Activated CD8-positive, alpha-beta memory T cell treated with anti-CD3 and anti-CD28 coated beads, Interleukin-2, amount 10 ng/mL, durations not matched to agents 7 days and 5 days (primary cell): ENCODE measurements at regions not wholly inside any gene's neighbourhood (a gene's known extent, or its start where the extent isn't known, plus 50 kb on each side); places are given as distances from the start of the nearest gene placed in this dataset.
"Not testable (repeated sequence)": the region's sequence is repeated elsewhere in the genome, so short reads cannot be mapped to it uniquely, and the experiment has no call there.

ENCODE experiments used
- ATAC-seq: fragments of 150-1000 bp; cut with Tn5 transposase; one replicate; pipeline ENCODE4 v1.10.0; 2021; ENCODE audit warnings: moderate library complexity
- CTCF ChIA-PET: fragments of 350-600 bp; sonication (Branson Sonifier 250); formaldehyde crosslinking; loops from one replicate; lab custom pipeline; 2021; ENCODE audit warnings: antibody characterized with exemption; lab: Charles Lee
- DNase-seq: peaks from one replicate; pipeline ENCODE4 v3.0.0-alpha.2; 2020
- H3K27ac Mint-ChIP-seq: one replicate; pipeline ENCODE4 v1.8.0; 2021; ENCODE audit warnings: mild to moderate bottlenecking, mixed read lengths
- H3K27me3 Mint-ChIP-seq: one replicate; pipeline ENCODE4 v1.8.0; 2021; ENCODE audit warnings: mixed read lengths
- H3K36me3 Mint-ChIP-seq: one replicate; pipeline ENCODE4 v1.8.0; 2021; ENCODE audit warnings: mild to moderate bottlenecking, mixed read lengths
- H3K4me1 Mint-ChIP-seq: one replicate; pipeline ENCODE4 v1.8.0; 2021; ENCODE audit warnings: mixed read lengths
- H3K4me3 Mint-ChIP-seq: one replicate; pipeline ENCODE4 v1.8.0; 2021; ENCODE audit warnings: mild to moderate bottlenecking, moderate library complexity, mixed read lengths
- H3K9me3 Mint-ChIP-seq: one replicate; pipeline ENCODE4 v1.8.0; 2022; ENCODE audit warnings: low read depth, mixed read lengths

DNA sequence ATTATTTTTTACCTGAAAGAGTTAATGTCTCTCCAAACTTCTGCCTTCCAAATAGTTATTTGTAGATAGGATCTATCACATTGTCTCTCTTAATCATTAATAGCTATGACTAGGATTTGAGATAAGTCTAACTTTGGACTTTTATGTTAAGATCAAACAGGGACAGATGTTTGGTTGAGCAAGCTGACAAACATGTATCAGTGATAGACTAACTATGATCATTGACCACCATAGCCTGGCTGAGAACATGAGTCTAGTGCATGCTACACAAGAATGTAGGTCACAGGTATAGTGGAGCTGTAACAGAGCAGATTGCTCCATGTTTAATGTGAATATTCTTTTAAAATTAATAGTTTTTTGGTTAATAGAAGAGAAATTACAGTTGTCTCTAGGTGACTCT is 52.0 kb downstream of the SYT15B start:
- not testable (repeated sequence) for ATAC-seq, H3K36me3 Mint-ChIP-seq, H3K27me3 Mint-ChIP-seq

DNA sequence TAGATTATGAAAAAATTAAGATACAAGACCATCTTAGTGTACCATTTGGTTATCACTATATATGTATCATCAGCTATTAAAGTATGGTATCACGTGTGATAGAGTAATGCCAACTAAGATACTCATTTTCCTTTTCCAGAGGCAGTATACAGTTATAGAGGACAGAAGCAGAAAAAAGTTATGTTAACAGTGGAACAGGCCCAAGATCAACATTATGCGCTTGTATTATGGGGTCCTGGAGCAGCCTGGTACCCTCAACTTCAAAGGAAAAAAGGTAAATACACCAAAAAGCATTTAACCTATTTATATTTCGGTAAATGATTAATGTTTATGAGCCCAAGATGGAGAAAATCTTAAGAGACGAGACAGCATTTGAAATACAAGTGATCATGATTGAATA is 52.9 kb downstream of the SYT15B start:
- H3K27ac Mint-ChIP-seq, CTCF ChIA-PET, H3K9me3 Mint-ChIP-seq, ATAC-seq, H3K4me1 Mint-ChIP-seq, H3K36me3 Mint-ChIP-seq, H3K4me3 Mint-ChIP-seq, H3K27me3 Mint-ChIP-seq, DNase-seq: not testable (repeated sequence)

More for the DNA sequence above, 52.0 kb downstream of the SYT15B start:
- DNase-seq, H3K4me1 Mint-ChIP-seq, H3K4me3 Mint-ChIP-seq, H3K27ac Mint-ChIP-seq, CTCF ChIA-PET, H3K9me3 Mint-ChIP-seq: not testable (repeated sequence)

DNA sequence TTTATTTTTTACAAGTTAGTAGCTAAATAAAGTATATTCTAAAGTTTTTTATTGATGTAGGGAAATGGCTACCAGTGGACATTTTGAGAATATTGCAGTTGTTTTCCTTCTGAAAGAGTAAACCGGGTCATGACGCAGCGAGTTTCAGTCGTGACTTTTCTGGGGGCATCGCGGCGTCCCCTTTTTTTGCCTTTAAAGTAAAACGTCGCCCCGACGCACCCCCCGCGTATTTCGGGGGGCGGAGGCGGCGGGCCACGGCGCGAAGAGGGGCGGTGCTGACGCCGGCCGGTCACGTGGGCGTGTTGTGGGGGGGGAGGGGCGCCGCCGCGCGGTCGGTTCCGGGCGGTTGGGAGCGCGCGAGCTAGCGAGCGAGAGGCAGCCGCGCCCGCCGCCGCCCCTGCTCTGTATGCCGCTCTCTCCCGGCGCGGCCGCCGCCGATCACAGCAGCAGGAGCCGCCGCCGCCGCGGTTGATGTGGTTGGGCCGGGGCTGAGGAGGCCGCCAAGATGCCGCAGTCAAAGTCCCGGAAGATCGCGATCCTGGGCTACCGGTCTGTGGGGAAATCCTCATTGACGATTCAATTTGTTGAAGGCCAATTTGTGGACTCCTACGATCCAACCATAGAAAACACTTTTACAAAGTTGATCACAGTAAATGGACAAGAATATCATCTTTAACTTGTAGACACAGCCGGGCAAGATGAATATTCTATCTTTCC is 57.5 kb downstream of the SYT15B start:
- H3K4me1 Mint-ChIP-seq, H3K27me3 Mint-ChIP-seq, H3K9me3 Mint-ChIP-seq, H3K27ac Mint-ChIP-seq, H3K36me3 Mint-ChIP-seq, CTCF ChIA-PET: not testable (repeated sequence)
- peak; percentile 79 for DNase-seq
- ATAC-seq: peak; percentile 99
- peak overlapping the region; percentile 56 for H3K4me3 Mint-ChIP-seq

DNA sequence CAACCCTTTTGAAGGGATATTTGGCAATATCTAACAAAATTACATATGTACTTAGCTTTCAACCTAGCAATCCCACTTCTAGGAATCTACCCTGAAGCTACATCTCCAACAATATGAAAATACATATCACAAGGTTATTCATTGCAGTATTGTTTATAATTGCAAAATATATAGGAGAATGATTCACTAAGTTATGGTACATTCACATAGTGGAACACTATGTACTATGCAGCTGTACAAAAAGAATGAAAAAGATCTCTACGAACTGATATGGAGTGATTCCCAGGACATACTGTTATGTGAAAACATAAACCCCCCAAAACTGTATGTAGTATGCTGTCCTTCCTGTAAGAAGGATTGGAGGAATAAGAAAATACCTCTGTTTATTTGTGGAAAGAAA is 62.1 kb downstream of the SYT15B start:
- H3K4me1 Mint-ChIP-seq, CTCF ChIA-PET, H3K4me3 Mint-ChIP-seq, DNase-seq, H3K9me3 Mint-ChIP-seq, H3K27ac Mint-ChIP-seq, H3K36me3 Mint-ChIP-seq, ATAC-seq, H3K27me3 Mint-ChIP-seq: not testable (repeated sequence)

DNA sequence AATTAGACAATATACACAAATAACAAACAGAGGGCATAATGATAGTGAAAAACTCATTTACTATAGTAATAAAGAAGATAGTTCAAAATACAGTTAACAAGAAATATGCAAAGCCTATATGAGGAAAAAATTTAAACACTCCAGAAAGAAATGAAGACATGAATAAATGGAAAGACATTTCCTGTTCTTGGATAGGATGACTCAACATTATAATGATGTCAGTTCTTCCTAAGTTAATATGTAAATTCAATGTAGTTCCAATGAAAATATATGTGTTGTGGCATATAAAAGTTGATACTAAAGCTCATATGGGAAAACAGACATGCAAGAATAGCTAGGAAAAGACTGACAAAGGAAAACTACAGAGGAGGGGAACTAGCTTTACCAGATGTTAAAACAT is 63.5 kb downstream of the SYT15B start:
- ATAC-seq, DNase-seq, H3K27ac Mint-ChIP-seq, H3K4me3 Mint-ChIP-seq, CTCF ChIA-PET, H3K36me3 Mint-ChIP-seq, H3K4me1 Mint-ChIP-seq, H3K27me3 Mint-ChIP-seq, H3K9me3 Mint-ChIP-seq: not testable (repeated sequence)

DNA sequence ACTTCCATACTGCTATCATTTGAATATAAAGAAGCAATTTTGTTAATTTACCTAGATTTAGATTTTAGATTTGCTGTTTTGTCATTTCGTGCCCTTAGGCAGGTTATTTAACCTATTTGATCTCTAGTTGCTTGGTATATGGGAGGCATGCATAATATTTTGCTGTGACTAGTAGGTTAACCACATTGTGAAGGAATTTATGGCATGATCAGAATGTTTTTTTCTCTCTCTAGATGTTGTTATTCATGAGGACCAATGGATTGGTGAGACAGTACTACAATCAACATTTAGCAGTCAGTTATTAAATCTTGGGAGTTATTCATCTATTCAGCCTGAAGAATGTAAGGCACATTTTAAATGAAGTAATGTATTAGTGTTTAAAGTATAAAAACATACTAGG is 67.2 kb downstream of the SYT15B start:
- H3K36me3 Mint-ChIP-seq, H3K27me3 Mint-ChIP-seq, ATAC-seq, H3K4me1 Mint-ChIP-seq, DNase-seq, H3K4me3 Mint-ChIP-seq, H3K9me3 Mint-ChIP-seq, CTCF ChIA-PET, H3K27ac Mint-ChIP-seq: not testable (repeated sequence)

DNA sequence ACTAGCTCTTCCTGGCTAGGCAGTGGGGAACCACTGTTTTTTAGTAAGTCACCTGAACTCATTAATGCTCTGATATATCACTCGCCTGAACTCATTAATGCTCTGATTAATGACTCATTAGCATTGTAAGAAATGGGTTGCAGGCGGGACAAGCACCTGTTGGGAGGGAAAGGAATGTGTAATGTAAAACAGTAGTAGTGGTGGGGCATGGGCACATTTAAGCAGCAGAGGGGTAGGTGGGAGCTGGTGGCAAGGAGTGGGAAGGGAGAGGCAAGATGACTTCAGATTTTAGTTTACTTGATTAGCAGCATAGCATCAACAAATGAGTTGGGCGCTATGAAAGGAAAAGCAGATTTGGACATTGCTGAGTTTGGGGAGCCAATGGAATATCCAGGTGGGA is 68.2 kb downstream of the SYT15B start:
- H3K27ac Mint-ChIP-seq, H3K36me3 Mint-ChIP-seq, DNase-seq, H3K4me1 Mint-ChIP-seq, H3K27me3 Mint-ChIP-seq, ATAC-seq, CTCF ChIA-PET, H3K9me3 Mint-ChIP-seq, H3K4me3 Mint-ChIP-seq: not testable (repeated sequence)

DNA sequence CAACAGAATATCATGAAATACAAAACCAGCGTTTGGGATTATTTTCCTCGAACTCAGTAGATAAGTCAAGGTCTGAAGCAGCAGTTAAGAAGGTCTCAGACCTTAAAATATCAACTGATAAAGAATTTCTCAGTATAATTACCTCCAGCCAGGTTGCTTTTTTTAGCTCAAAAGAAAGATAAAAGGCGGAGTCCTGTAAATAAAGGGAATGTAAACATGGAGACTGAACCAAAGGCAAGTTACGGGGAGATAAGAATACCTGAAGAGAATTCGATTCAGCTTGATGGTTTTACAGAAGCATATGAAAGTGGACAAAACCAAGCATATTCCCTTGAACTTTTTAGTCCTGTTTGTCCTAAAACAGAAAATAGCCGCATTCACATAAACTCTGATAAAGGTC is 73.1 kb downstream of the SYT15B start:
- H3K27ac Mint-ChIP-seq, H3K4me3 Mint-ChIP-seq, H3K4me1 Mint-ChIP-seq, ATAC-seq, H3K9me3 Mint-ChIP-seq, H3K36me3 Mint-ChIP-seq, H3K27me3 Mint-ChIP-seq, DNase-seq, CTCF ChIA-PET: not testable (repeated sequence)

DNA sequence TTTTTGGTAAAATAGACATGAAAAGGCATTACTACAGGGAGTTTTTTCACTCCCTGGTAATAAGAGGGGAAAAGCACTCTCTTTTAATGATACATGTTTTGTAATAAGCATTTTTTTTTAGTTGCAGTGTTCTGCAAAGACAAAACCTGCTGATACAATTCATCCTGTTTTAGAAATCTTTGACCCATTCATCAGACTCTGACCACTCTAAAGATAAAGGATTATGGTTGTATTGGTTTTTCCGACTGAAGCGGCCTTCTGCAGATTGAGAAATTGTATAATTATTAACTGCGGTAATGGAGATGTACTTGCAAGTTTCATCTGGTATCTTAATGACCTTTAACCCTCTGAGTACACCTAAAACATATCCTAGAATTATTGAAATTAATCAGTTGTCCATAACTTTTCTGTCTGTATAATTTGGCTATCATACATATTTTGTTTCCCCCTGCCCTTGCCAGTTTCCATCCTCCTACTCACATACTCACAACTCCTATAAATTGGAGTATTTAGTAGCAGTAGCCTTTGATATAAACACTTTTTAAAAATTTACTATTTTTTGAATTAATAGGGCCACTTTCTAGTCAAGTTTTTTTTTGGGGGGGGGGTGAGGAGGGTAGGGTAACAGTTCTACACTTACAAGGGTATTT is 79.4 kb downstream of the SYT15B start:
- CTCF ChIA-PET, H3K4me3 Mint-ChIP-seq, H3K36me3 Mint-ChIP-seq, H3K9me3 Mint-ChIP-seq, DNase-seq, H3K27me3 Mint-ChIP-seq, H3K4me1 Mint-ChIP-seq, ATAC-seq, H3K27ac Mint-ChIP-seq: not testable (repeated sequence)

DNA sequence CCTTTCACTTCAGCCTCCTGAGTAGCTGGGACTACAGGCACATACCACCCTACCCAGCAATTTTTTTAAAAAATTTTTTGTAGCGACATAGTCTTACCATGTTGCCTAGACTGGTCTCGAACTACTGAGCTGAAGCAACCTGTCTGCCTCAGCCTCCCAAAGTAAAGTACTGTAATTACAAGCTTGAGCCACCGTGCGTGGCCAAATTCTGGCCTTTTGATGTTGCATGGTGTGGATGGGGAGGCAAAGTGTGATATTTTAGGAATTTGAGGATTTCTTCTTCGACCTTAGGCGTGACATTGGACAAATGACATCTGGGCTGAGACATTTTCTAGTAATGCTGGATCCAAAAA is 81.8 kb downstream of the SYT15B start:
- H3K4me1 Mint-ChIP-seq, H3K9me3 Mint-ChIP-seq, ATAC-seq, H3K36me3 Mint-ChIP-seq, H3K4me3 Mint-ChIP-seq, CTCF ChIA-PET, DNase-seq, H3K27ac Mint-ChIP-seq, H3K27me3 Mint-ChIP-seq: not testable (repeated sequence)

DNA sequence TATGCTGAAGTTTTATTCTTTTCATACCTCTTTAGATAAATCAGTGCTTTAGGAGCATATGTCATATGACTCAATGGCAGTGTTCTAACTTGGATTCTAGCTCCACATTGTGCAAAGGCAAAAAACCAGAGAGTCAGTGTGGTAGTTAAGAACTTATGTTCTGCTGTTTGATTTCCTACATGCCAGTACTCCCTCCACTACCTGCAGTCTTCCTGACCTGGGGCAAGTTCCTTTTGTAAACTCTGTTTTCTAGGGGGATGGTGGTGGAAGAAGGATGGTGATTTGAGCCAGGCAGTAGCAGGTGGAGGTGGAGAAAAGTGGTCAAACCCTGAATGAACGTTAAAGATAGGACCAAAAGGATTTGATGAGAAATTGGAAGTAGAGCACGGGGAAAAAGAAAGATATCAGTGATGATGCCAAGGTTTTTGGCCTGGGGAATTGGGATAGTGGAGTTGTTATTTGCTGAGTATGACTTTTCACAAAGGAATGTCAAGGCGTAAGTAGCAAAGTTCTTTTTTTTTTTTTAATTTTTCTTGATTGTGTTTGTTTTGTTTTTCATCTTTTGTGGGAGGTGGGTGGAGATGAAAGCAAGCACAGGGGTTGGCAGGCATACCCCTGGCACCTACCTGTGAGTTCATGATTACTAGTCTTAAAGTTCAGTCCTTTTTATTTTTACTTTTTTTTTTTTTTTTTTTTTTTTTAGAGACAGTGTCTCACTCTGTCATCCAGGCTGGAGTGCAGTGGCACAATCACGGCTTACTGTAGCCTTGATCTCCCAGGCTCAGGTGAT is 82.3 kb downstream of the SYT15B start:
- H3K27ac Mint-ChIP-seq, ATAC-seq, H3K9me3 Mint-ChIP-seq, H3K4me1 Mint-ChIP-seq, H3K27me3 Mint-ChIP-seq, DNase-seq, H3K36me3 Mint-ChIP-seq, H3K4me3 Mint-ChIP-seq, CTCF ChIA-PET: not testable (repeated sequence)

DNA sequence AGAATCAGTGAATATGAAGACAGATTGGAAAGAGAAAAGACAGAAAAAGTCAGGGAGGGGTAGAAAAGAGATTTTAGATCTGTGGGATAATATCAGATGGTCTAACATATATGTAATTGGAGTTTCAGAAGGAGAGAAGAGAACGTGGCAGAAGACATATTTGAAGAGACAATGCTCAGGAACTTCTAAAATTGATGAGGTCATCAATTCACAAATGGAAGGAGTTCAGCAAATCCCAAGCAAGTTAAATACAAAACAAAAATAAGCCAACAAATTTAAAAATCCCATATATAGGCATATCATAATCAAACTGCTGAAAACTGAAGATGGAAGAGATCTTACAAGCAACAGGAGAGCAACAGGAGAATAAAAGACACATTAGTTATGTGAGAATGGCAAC is 87.3 kb downstream of the SYT15B start:
- not testable (repeated sequence) for H3K36me3 Mint-ChIP-seq, H3K27me3 Mint-ChIP-seq

DNA sequence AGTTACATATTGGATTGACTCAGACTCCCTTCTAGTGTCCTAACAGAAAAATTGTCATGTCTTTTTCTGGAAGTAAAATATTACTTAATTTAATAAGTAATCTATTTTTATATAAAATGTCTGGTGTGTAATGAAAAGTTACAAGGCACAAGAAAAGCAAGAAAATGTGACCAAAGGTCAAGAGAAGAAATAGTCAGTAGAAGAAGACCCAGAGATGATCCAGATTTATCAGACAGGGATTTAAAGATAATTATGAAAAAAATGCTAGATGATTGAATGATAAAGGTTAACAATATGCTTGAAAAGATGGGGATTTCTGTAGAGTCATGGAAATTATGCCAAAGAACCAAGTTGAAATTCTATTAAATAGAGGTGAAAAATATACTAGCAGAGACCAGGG is 87.8 kb downstream of the SYT15B start:
- CTCF ChIA-PET, H3K27me3 Mint-ChIP-seq, DNase-seq, H3K4me1 Mint-ChIP-seq, ATAC-seq, H3K4me3 Mint-ChIP-seq, H3K36me3 Mint-ChIP-seq, H3K27ac Mint-ChIP-seq, H3K9me3 Mint-ChIP-seq: not testable (repeated sequence)

More for the DNA sequence above, 87.3 kb downstream of the SYT15B start:
- H3K4me1 Mint-ChIP-seq, H3K4me3 Mint-ChIP-seq, CTCF ChIA-PET, H3K27ac Mint-ChIP-seq, ATAC-seq, DNase-seq, H3K9me3 Mint-ChIP-seq: not testable (repeated sequence)

DNA sequence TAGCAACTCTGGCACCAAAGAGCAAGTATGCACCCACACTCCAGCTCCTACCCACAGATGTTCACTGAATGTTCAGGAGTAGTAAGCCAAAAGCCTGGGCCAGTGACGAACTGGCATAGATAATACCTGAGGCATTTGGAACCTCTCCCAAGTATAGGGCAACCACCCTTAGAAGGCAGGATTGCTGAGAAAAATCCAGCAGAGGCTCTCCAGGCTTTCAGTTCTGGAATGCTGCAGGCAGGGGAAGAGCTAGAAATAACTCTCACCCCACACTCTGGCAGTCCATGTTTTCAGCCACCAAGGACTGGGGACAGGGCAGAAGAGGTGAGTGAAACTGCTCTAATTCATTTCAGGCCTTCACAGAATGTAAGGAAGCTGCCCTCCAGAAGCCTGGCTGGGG is 90.3 kb downstream of the SYT15B start:
- H3K4me1 Mint-ChIP-seq, H3K4me3 Mint-ChIP-seq, DNase-seq, H3K27ac Mint-ChIP-seq, H3K27me3 Mint-ChIP-seq, CTCF ChIA-PET, H3K9me3 Mint-ChIP-seq, ATAC-seq, H3K36me3 Mint-ChIP-seq: not testable (repeated sequence)
